Body of pancreas (tissue), 4 donors: ENCODE measurements at regions not wholly inside any gene's neighbourhood (a gene's known extent, or its start where the extent isn't known, plus 50 kb on each side); places are given as distances from the start of the nearest gene placed in this dataset.

Source experiments
- ATAC-seq: fragments of 150-250 bp; one replicate; pipeline ENCODE4 v1.9.1; 2016
- DNase-seq, 4 donors: peaks; one replicate each; pipeline ENCODE4 v3.0.0-alpha.2; 2019
- H3K27ac ChIP-seq, 4 donors: fragments of 200-600 bp; sonication (generic); 1 replicate in 3 of 4; 2 replicates in 1 of 4; pipeline versions ENCODE4 v1.5.1 to v1.6.1; 2016 to 2019; ENCODE audit warnings: mild to moderate bottlenecking in 1 of 4, mixed read lengths in 1 of 4, moderate library complexity in 1 of 4
- H3K27me3 ChIP-seq, 2 donors: fragments of 200-600 bp; sonication (generic); one replicate each; pipeline ENCODE4 v1.6.0; 2016; ENCODE audit warnings: mild to moderate bottlenecking in 1 of 2
- H3K36me3 ChIP-seq, 2 donors: fragments of 200-600 bp; sonication (generic); replicated peaks in 1 of 2; 2 replicates each; pipeline ENCODE4 v1.5.1; 2016; ENCODE audit warnings: low read depth in 2 of 2; ENCODE audit not compliant: insufficient read depth in 1 of 2
- H3K4me1 ChIP-seq: fragments of 200-600 bp; sonication (generic); one replicate; pipeline ENCODE4 v1.6.0; 2016
- H3K4me3 ChIP-seq, 2 donors: fragments of 200-600 bp; sonication (generic); 1 replicate in 1 of 2; 2 replicates in 1 of 2; pipeline ENCODE4 v1.5.1; 2016 to 2019
- H3K9me3 ChIP-seq, 3 donors: fragments of 200-600 bp; sonication (generic); 1 replicate in 2 of 3; 2 replicates in 1 of 3; pipeline ENCODE4 v1.5.1; 2016
- CTCF ChIP-seq, 7 experiments: fragments of 450-650 bp in 4 of 7; fragments of 200-600 bp in 3 of 7; sonication (generic) in 3 of 7; IDR thresholded peaks; one replicate each; pipeline ENCODE4 v1.5.1; 2016 to 2019; ENCODE audit warnings: antibody characterized with exemption in 7 of 7
- POLR2A ChIP-seq, 3 donors: fragments of 450-650 bp; IDR thresholded peaks; one replicate each; pipeline ENCODE4 v1.6.1; 2016; ENCODE audit warnings: antibody characterized with exemption in 3 of 3, mild to moderate bottlenecking in 2 of 3
- WGBS, 2 donors: methylation state at CpG; one replicate each; pipeline ENCODE4 v1.1.5; 2017; 5-methylcytosine and 5-hydroxymethylcytosine counted together
- intact Hi-C: fragments of 100-400 bp; cut with DNase I; formaldehyde crosslinking; loops from one replicate; pipeline ENCODE4 v1.15.1; 2023

GRCh38 chr16:74024953-74025352 is 271.7 kb upstream of the PSMD7 start:
- 16 to 25% methylated on average over 2 of the region's 2 CpGs for WGBS, 2 donors
- no peaks in the 10 kb centered on the region for H3K36me3 ChIP-seq
- H3K27ac ChIP-seq: no peak overlapping the region
- H3K27me3 ChIP-seq: no peaks in the 10 kb centered on the region
- no peaks in the 10 kb centered on the region for H3K4me1 ChIP-seq
- DNase-seq: no peak
- no peaks in the 10 kb centered on the region for H3K9me3 ChIP-seq
- intact Hi-C loops: no loop called here
- TF ChIP-seq CTCF (IDR thresholded peaks at IDR 0.05) (no peak), POLR2A (IDR thresholded peaks at IDR 0.05) (no peak)
- H3K4me3 ChIP-seq: no peak overlapping the region
- no peak for ATAC-seq

GRCh38 chr16:74020095-74020670 is 276.4 kb upstream of the PSMD7 start:
- DNase-seq (no peak), ATAC-seq (no peak)
- Histone ChIP-seq H3K4me3 (no peak overlapping the region), H3K36me3 (no peaks in the 10 kb centered on the region), H3K4me1 (no peaks in the 10 kb centered on the region), H3K27me3 (no peaks in the 10 kb centered on the region), H3K27ac (no peak overlapping the region), H3K9me3 (no peaks in the 10 kb centered on the region)
- no peak for TF ChIP-seq POLR2A (IDR thresholded peaks at IDR 0.05)
- no peak for TF ChIP-seq CTCF (IDR thresholded peaks at IDR 0.05)
- intact Hi-C loops: no loop called here
- 77 to 81% methylated on average over 4 of the region's 4 CpGs for WGBS, 2 donors

GRCh38 chr16:74019612-74020011 is 277.0 kb upstream of the PSMD7 start:
- no peak overlapping the region for H3K4me3 ChIP-seq
- no peaks in the 10 kb centered on the region for H3K36me3 ChIP-seq
- intact Hi-C loops: no loop called here
- DNase-seq: no peak
- H3K4me1 ChIP-seq: no peaks in the 10 kb centered on the region
- TF ChIP-seq CTCF (IDR thresholded peaks at IDR 0.05) (no peak), POLR2A (IDR thresholded peaks at IDR 0.05) (no peak)
- no peaks in the 10 kb centered on the region for H3K27me3 ChIP-seq
- H3K27ac ChIP-seq: no peak overlapping the region
- H3K9me3 ChIP-seq: no peaks in the 10 kb centered on the region
- 40% methylated on average over 3 of the region's 3 CpGs for WGBS, 2 donors
- no peak for ATAC-seq

GRCh38 chr16:74015953-74016352 is 280.7 kb upstream of the PSMD7 start:
- DNase-seq (no peak), ATAC-seq (no peak)
- no peak for TF ChIP-seq CTCF (IDR thresholded peaks at IDR 0.05)
- no peak for TF ChIP-seq POLR2A (IDR thresholded peaks at IDR 0.05)
- intact Hi-C loops: no loop called here
- H3K4me3 ChIP-seq: no peak overlapping the region
- H3K27me3 ChIP-seq: no peaks in the 10 kb centered on the region
- no peaks in the 10 kb centered on the region for H3K4me1 ChIP-seq
- no peak overlapping the region for H3K27ac ChIP-seq
- H3K9me3 ChIP-seq: no peaks in the 10 kb centered on the region
- no peaks in the 10 kb centered on the region for H3K36me3 ChIP-seq

- Histone ChIP-seq H3K4me1 (no peaks in the 10 kb centered on the region), H3K27ac (no peak overlapping the region), H3K36me3 (no peaks in the 10 kb centered on the region), H3K27me3 (no peaks in the 10 kb centered on the region), H3K4me3 (no peak overlapping the region), H3K9me3 (peaks cover 0 to 5% (median 0%) of the 10 kb centered on the region in 3 donors)
- TF ChIP-seq POLR2A (IDR thresholded peaks at IDR 0.05): no peak
- no peak for TF ChIP-seq CTCF (IDR thresholded peaks at IDR 0.05)
- ATAC-seq: no peak
- DNase-seq: no peak
- intact Hi-C loops: no loop called here
- WGBS, 2 donors: 72 to 84% methylated on average over 2 of the region's 2 CpGs
Measured at GRCh38 chr16:73998707-73999106, 297.9 kb upstream of the PSMD7 start.
